Neural crest cell (in vitro differentiated cells): ENCODE measurements at regions not wholly inside any gene's neighbourhood (a gene's known extent, or its start where the extent isn't known, plus 50 kb on each side); places are given as distances from the start of the nearest gene placed in this dataset.

Experiments
- DNase-seq: peaks from one replicate; pipeline ENCODE4 v3.0.0; 2021; ENCODE audit warnings: low read depth, mixed read lengths, low spot score
- H3K27ac Mint-ChIP-seq: one replicate; pipeline ENCODE4 v1.8.0; 2021; ENCODE audit warnings: mild to moderate bottlenecking, mixed read lengths; ENCODE audit not compliant: unreplicated experiment
- H3K27me3 Mint-ChIP-seq: 2 replicates; pipeline ENCODE4 v1.8.0; 2021; ENCODE audit warnings: low read depth, mild to moderate bottlenecking, mixed read lengths
- H3K36me3 Mint-ChIP-seq: 2 replicates; pipeline ENCODE4 v1.8.0; 2021; ENCODE audit warnings: low read depth, mild to moderate bottlenecking, mixed read lengths
- H3K4me1 Mint-ChIP-seq: 2 replicates; pipeline ENCODE4 v1.8.0; 2021; ENCODE audit warnings: mixed read lengths
- H3K4me3 Mint-ChIP-seq: one replicate; pipeline ENCODE4 v1.8.0; 2021; ENCODE audit warnings: mild to moderate bottlenecking, mixed read lengths
- H3K9me3 Mint-ChIP-seq: 2 replicates; pipeline ENCODE4 v1.8.0; 2021; ENCODE audit warnings: mixed read lengths
- CTCF ChIP-seq: fragments of 200-600 bp; sonication (generic); conservative IDR thresholded peaks from 2 replicates; pipeline ENCODE4 v1.5.0; 2021; ENCODE audit warnings: antibody characterized with exemption, mild to moderate bottlenecking

GRCh38 chr3:194805546-194805945 is 119.9 kb downstream of the FAM43A start:
- H3K4me3 Mint-ChIP-seq = no peak overlapping the region
- no peak overlapping the region for H3K27ac Mint-ChIP-seq
- peaks cover 19% of the 10 kb centered on the region for H3K4me1 Mint-ChIP-seq
- no peaks in the 10 kb centered on the region for H3K36me3 Mint-ChIP-seq
- no peak for TF ChIP-seq CTCF
- H3K27me3 Mint-ChIP-seq = peaks cover 5% of the 10 kb centered on the region
- H3K9me3 Mint-ChIP-seq = no peaks in the 10 kb centered on the region
- no peak for DNase-seq

GRCh38 chr3:194806991-194807630 is 121.4 kb downstream of the FAM43A start:
- Mint-ChIP-seq H3K36me3 (no peaks in the 10 kb centered on the region), H3K4me1 (peaks cover 7% of the 10 kb centered on the region), H3K4me3 (no peak overlapping the region), H3K27ac (no peak overlapping the region), H3K27me3 (peaks cover 2% of the 10 kb centered on the region), H3K9me3 (no peaks in the 10 kb centered on the region)
- no peak for DNase-seq
- no peak for TF ChIP-seq CTCF

GRCh38 chr3:194808640-194809097 is 123.0 kb downstream of the FAM43A start:
- peaks cover 1% of the 10 kb centered on the region for H3K27me3 Mint-ChIP-seq
- H3K36me3 Mint-ChIP-seq = no peaks in the 10 kb centered on the region
- no peak for DNase-seq
- no peak overlapping the region for H3K27ac Mint-ChIP-seq
- no peak for TF ChIP-seq CTCF
- H3K4me1 Mint-ChIP-seq = no peaks in the 10 kb centered on the region
- H3K4me3 Mint-ChIP-seq = no peak overlapping the region
- no peaks in the 10 kb centered on the region for H3K9me3 Mint-ChIP-seq

- TF ChIP-seq CTCF = no peak
- no peaks in the 10 kb centered on the region for H3K9me3 Mint-ChIP-seq
- no peak overlapping the region for H3K4me3 Mint-ChIP-seq
- H3K36me3 Mint-ChIP-seq = no peaks in the 10 kb centered on the region
- no peaks in the 10 kb centered on the region for H3K4me1 Mint-ChIP-seq
- no peak overlapping the region for H3K27ac Mint-ChIP-seq
- DNase-seq = no peak
- no peaks in the 10 kb centered on the region for H3K27me3 Mint-ChIP-seq
These were observed 123.7 kb downstream of the FAM43A start for GRCh38 chr3:194809382-194809781.

- TF ChIP-seq CTCF = no peak
- Mint-ChIP-seq H3K27ac (no peak overlapping the region), H3K36me3 (no peaks in the 10 kb centered on the region), H3K27me3 (no peaks in the 10 kb centered on the region), H3K4me3 (no peak overlapping the region), H3K4me1 (no peaks in the 10 kb centered on the region), H3K9me3 (no peaks in the 10 kb centered on the region)
- DNase-seq = no peak
These were observed 124.4 kb downstream of the FAM43A start for GRCh38 chr3:194810076-194810475.
